Astrocyte (in vitro differentiated cells and primary cell): ENCODE measurements at regions not wholly inside any gene's neighbourhood (a gene's known extent, or its start where the extent isn't known, plus 50 kb on each side); places are given as distances from the start of the nearest gene placed in this dataset.

ENCODE experiments used
- DNase-seq: peaks from one replicate; pipeline ENCODE4 v3.0.0-alpha.2; 2010; ENCODE audit warnings: low read depth
- FAIRE-seq: peaks from 2 replicates; lab custom pipeline; 2011; peaks lifted over from hg19 to GRCh38; lab: Jason Lieb, UNC
- H2AFZ ChIP-seq: 2 replicates; pipeline ENCODE4 v1.6.0; 2012; ENCODE audit warnings: low read depth, low read length, inconsistent platforms
- H3K27ac ChIP-seq: 2 replicates; pipeline ENCODE4 v1.5.1; 2011; ENCODE audit warnings: low read depth, low read length, inconsistent platforms
- H3K27me3 ChIP-seq: 2 replicates; pipeline ENCODE4 v1.6.0; 2011; ENCODE audit warnings: low read length, inconsistent platforms; ENCODE audit not compliant: insufficient read depth
- H3K36me3 ChIP-seq: 2 replicates; pipeline ENCODE4 v1.5.1; 2011; ENCODE audit warnings: low read length, inconsistent platforms; ENCODE audit not compliant: insufficient read depth
- H3K4me1 ChIP-seq: 2 replicates; pipeline ENCODE4 v1.5.1; 2011; ENCODE audit warnings: low read length, inconsistent platforms; ENCODE audit not compliant: insufficient read depth
- H3K4me2 ChIP-seq: 2 replicates; pipeline ENCODE4 v1.6.0; 2012; ENCODE audit warnings: low read length, inconsistent platforms
- H3K4me3 ChIP-seq: 2 replicates; pipeline ENCODE4 v1.5.1; 2011; ENCODE audit warnings: low read depth, mild to moderate bottlenecking, low read length, inconsistent platforms; ENCODE audit not compliant: insufficient read depth
- H3K79me2 ChIP-seq: 2 replicates; pipeline ENCODE4 v1.6.0; 2012; ENCODE audit warnings: mild to moderate bottlenecking, low read length, inconsistent platforms; ENCODE audit not compliant: insufficient read depth
- H3K9ac ChIP-seq: 2 replicates; pipeline ENCODE4 v1.6.0; 2012; ENCODE audit warnings: mild to moderate bottlenecking, low read length, inconsistent platforms
- H3K9me3 ChIP-seq: 2 replicates; pipeline ENCODE4 v1.5.1; 2012; ENCODE audit warnings: low read depth, mild to moderate bottlenecking, low read length, inconsistent platforms; ENCODE audit not compliant: insufficient read depth
- H4K20me1 ChIP-seq: 2 replicates; pipeline ENCODE4 v1.6.0; 2012; ENCODE audit warnings: low read length, inconsistent platforms; ENCODE audit not compliant: insufficient read depth
- H3K27ac Mint-ChIP-seq: one replicate; pipeline ENCODE4 v1.8.0; 2021; ENCODE audit warnings: mild to moderate bottlenecking, mixed read lengths; ENCODE audit not compliant: unreplicated experiment
- H3K27me3 Mint-ChIP-seq: one replicate; pipeline ENCODE4 v1.8.0; 2021; ENCODE audit warnings: low read depth, mixed read lengths; ENCODE audit not compliant: unreplicated experiment
- H3K36me3 Mint-ChIP-seq: one replicate; pipeline ENCODE4 v1.8.0; 2021; ENCODE audit warnings: low read depth, mixed read lengths; ENCODE audit not compliant: unreplicated experiment
- H3K4me1 Mint-ChIP-seq: one replicate; pipeline ENCODE4 v1.8.0; 2021; ENCODE audit warnings: low read depth, mixed read lengths; ENCODE audit not compliant: unreplicated experiment
- H3K4me3 Mint-ChIP-seq: one replicate; pipeline ENCODE4 v1.8.0; 2021; ENCODE audit warnings: mild to moderate bottlenecking, moderate library complexity, mixed read lengths; ENCODE audit not compliant: unreplicated experiment
- H3K9me3 Mint-ChIP-seq: one replicate; pipeline ENCODE4 v1.8.0; 2021; ENCODE audit warnings: mild to moderate bottlenecking, mixed read lengths; ENCODE audit not compliant: unreplicated experiment
- EZH2 ChIP-seq: IDR thresholded peaks from 2 replicates; pipeline ENCODE4 v1.6.1; 2012; ENCODE audit warnings: mild to moderate bottlenecking, low read length, inconsistent platforms; ENCODE audit not compliant: insufficient read depth
- TF ChIP-seq, protein P1 (sequence below): IDR thresholded peaks from 2 replicates; pipeline ENCODE4 v1.5.1; 2011; ENCODE audit warnings: low read depth, mild to moderate bottlenecking, inconsistent platforms, low read length, moderate library complexity; ENCODE audit not compliant: insufficient read depth

DNA sequence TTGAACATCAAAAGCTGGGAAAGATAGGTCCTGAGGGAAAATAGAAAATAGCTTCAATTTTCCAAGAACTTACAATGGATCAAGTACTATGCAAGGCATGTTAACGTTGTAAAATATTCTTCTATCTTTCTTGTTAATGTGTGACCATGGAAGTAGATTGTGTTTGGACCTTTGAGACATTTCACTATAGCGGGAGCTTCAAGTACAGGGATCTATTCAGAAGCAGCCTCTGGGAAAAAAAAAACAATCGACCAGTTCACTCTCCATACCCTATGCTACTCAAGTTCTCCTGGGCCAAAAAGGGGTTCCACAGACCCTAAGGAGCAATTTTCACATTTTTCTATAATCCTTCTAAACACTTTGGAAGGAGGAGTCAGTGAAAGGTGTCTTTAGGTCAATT lies 54.1 kb upstream of the ATP10B start:
- Mint-ChIP-seq H3K27me3 (no peaks in the 10 kb centered on the region), H3K9me3 (no peaks in the 10 kb centered on the region), H3K4me3 (no peak overlapping the region), H3K4me1 (no peaks in the 10 kb centered on the region), H3K36me3 (no peaks in the 10 kb centered on the region), H3K27ac (no peak overlapping the region)
- TF ChIP-seq EZH2 = no peak
- TF ChIP-seq, protein P1, sequence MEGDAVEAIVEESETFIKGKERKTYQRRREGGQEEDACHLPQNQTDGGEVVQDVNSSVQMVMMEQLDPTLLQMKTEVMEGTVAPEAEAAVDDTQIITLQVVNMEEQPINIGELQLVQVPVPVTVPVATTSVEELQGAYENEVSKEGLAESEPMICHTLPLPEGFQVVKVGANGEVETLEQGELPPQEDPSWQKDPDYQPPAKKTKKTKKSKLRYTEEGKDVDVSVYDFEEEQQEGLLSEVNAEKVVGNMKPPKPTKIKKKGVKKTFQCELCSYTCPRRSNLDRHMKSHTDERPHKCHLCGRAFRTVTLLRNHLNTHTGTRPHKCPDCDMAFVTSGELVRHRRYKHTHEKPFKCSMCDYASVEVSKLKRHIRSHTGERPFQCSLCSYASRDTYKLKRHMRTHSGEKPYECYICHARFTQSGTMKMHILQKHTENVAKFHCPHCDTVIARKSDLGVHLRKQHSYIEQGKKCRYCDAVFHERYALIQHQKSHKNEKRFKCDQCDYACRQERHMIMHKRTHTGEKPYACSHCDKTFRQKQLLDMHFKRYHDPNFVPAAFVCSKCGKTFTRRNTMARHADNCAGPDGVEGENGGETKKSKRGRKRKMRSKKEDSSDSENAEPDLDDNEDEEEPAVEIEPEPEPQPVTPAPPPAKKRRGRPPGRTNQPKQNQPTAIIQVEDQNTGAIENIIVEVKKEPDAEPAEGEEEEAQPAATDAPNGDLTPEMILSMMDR = no peak
- Histone ChIP-seq H2AFZ (no peak overlapping the region), H3K4me3 (no peak overlapping the region), H3K27ac (no peak overlapping the region), H3K9ac (no peak overlapping the region), H4K20me1 (no peaks in the 10 kb centered on the region), H3K79me2 (no peaks in the 10 kb centered on the region), H3K27me3 (no peaks in the 10 kb centered on the region), H3K4me2 (no peak overlapping the region), H3K4me1 (no peaks in the 10 kb centered on the region), H3K9me3 (peaks cover 3% of the 10 kb centered on the region), H3K36me3 (no peaks in the 10 kb centered on the region)
- DNase-seq (no peak), FAIRE-seq (no peak)

- H3K27ac ChIP-seq = no peak overlapping the region
- no peak overlapping the region for H2AFZ ChIP-seq
- H4K20me1 ChIP-seq = no peaks in the 10 kb centered on the region
- peaks cover 3% of the 10 kb centered on the region for H3K9me3 ChIP-seq
- no peak overlapping the region for H3K4me3 ChIP-seq
- H3K4me3 Mint-ChIP-seq = no peak overlapping the region
- no peaks in the 10 kb centered on the region for H3K36me3 ChIP-seq
- H3K4me2 ChIP-seq = no peak overlapping the region
- H3K4me1 ChIP-seq = no peaks in the 10 kb centered on the region
- no peaks in the 10 kb centered on the region for H3K79me2 ChIP-seq
- H3K27ac Mint-ChIP-seq = no peak overlapping the region
- no peaks in the 10 kb centered on the region for H3K36me3 Mint-ChIP-seq
- no peaks in the 10 kb centered on the region for H3K9me3 Mint-ChIP-seq
- no peak for TF ChIP-seq EZH2
- TF ChIP-seq, protein P1 = no peak
- DNase-seq = no peak
- no peaks in the 10 kb centered on the region for H3K4me1 Mint-ChIP-seq
- H3K9ac ChIP-seq = no peak overlapping the region
- H3K27me3 ChIP-seq = no peaks in the 10 kb centered on the region
- FAIRE-seq = no peak
- no peaks in the 10 kb centered on the region for H3K27me3 Mint-ChIP-seq
Measured at GRCh38 chr5:160905285-160905684, 53.3 kb upstream of the ATP10B start.

DNA sequence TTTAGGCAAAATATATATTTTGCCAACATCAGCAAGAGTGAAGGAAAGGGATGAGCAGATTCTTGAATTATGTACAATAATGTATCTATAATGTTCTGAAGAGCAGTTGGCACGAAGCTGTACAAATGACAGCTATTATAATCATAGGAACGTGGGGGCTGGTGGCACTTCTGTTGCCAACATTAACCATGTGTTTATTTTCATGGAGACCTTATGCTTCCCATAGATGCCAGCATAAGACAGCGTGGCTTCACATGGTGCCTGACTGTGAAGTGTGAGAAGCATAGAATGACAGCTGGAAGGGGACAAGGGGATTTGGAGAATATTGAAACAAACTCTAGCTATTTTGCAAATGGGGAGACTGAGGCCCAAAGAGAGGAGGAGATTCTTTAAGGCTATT lies 52.6 kb upstream of the ATP10B start:
- H3K36me3 ChIP-seq = no peaks in the 10 kb centered on the region
- H3K9me3 ChIP-seq = peaks cover 3% of the 10 kb centered on the region
- H3K36me3 Mint-ChIP-seq = no peaks in the 10 kb centered on the region
- no peak overlapping the region for H3K9ac ChIP-seq
- no peak overlapping the region for H3K4me3 ChIP-seq
- no peak overlapping the region for H3K4me2 ChIP-seq
- no peaks in the 10 kb centered on the region for H3K27me3 ChIP-seq
- H3K79me2 ChIP-seq = no peaks in the 10 kb centered on the region
- H2AFZ ChIP-seq = no peak overlapping the region
- H3K9me3 Mint-ChIP-seq = no peaks in the 10 kb centered on the region
- peaks cover 2% of the 10 kb centered on the region for H3K4me1 Mint-ChIP-seq
- H3K4me1 ChIP-seq = no peaks in the 10 kb centered on the region
- FAIRE-seq (no peak), DNase-seq (no peak)
- H3K27me3 Mint-ChIP-seq = no peaks in the 10 kb centered on the region
- no peak overlapping the region for H3K27ac Mint-ChIP-seq
- no peak overlapping the region for H3K4me3 Mint-ChIP-seq
- H4K20me1 ChIP-seq = no peaks in the 10 kb centered on the region
- no peak for TF ChIP-seq EZH2
- TF ChIP-seq, protein P1 = no peak
- H3K27ac ChIP-seq = no peak overlapping the region
